ENCODE measurements at regions not wholly inside any gene's neighbourhood (a gene's known extent, or its start where the extent isn't known, plus 50 kb on each side); places are given as distances from the start of the nearest gene placed in this dataset.

GRCh38 chr18:4831127-4831526, 365.9 kb downstream of the AKAIN1 start:
- no peaks in the 10 kb centered on the region for H3K36me3 Mint-ChIP-seq (ENCODE audit: low read depth)
- no peak for TF ChIP-seq CTCF (IDR thresholded peaks at IDR 0.05)
- H3K27me3 Mint-ChIP-seq (ENCODE audit: low read depth), result no peaks in the 10 kb centered on the region
- DNase-seq (ENCODE audit: low spot score), result no peak
- no peak overlapping the region for H3K27ac Mint-ChIP-seq (ENCODE audit: unreplicated experiment)
- no peak overlapping the region for H3K4me3 Mint-ChIP-seq (ENCODE audit: unreplicated experiment)
- H3K4me1 Mint-ChIP-seq (ENCODE audit: low read depth), result peaks cover 15% of the 10 kb centered on the region
- no peaks in the 10 kb centered on the region for H3K9me3 Mint-ChIP-seq (ENCODE audit: low read depth)

GRCh38 chr18:4823091-4823490, 368.0 kb upstream of the DLGAP1 start:
- H3K27ac Mint-ChIP-seq (ENCODE audit: unreplicated experiment), result no peak overlapping the region
- no peaks in the 10 kb centered on the region for H3K9me3 Mint-ChIP-seq (ENCODE audit: low read depth)
- H3K36me3 Mint-ChIP-seq (ENCODE audit: low read depth), result no peaks in the 10 kb centered on the region
- H3K4me1 Mint-ChIP-seq (ENCODE audit: low read depth), result no peaks in the 10 kb centered on the region
- H3K4me3 Mint-ChIP-seq (ENCODE audit: unreplicated experiment), result no peak overlapping the region
- TF ChIP-seq CTCF (IDR thresholded peaks at IDR 0.05), result no peak
- no peaks in the 10 kb centered on the region for H3K27me3 Mint-ChIP-seq (ENCODE audit: low read depth)
- DNase-seq (ENCODE audit: low spot score), result no peak

GRCh38 chr18:4821801-4822200, 366.7 kb upstream of the DLGAP1 start:
- Mint-ChIP-seq H3K4me3 (ENCODE audit: unreplicated experiment) (no peak overlapping the region), H3K27me3 (ENCODE audit: low read depth) (no peaks in the 10 kb centered on the region), H3K9me3 (ENCODE audit: low read depth) (peaks cover under 1% of the 10 kb centered on the region), H3K27ac (ENCODE audit: unreplicated experiment) (no peak overlapping the region), H3K36me3 (ENCODE audit: low read depth) (no peaks in the 10 kb centered on the region), H3K4me1 (ENCODE audit: low read depth) (no peaks in the 10 kb centered on the region)
- no peak for DNase-seq (ENCODE audit: low spot score)
- TF ChIP-seq CTCF (IDR thresholded peaks at IDR 0.05), result no peak

GRCh38 chr18:4817665-4818064, 362.6 kb upstream of the DLGAP1 start:
- DNase-seq (ENCODE audit: low spot score), result no peak
- H3K27ac Mint-ChIP-seq (ENCODE audit: unreplicated experiment), result no peak overlapping the region
- H3K9me3 Mint-ChIP-seq (ENCODE audit: low read depth), result peaks cover 11% of the 10 kb centered on the region
- no peak overlapping the region for H3K4me3 Mint-ChIP-seq (ENCODE audit: unreplicated experiment)
- H3K27me3 Mint-ChIP-seq (ENCODE audit: low read depth), result no peaks in the 10 kb centered on the region
- no peaks in the 10 kb centered on the region for H3K36me3 Mint-ChIP-seq (ENCODE audit: low read depth)
- no peak for TF ChIP-seq CTCF (IDR thresholded peaks at IDR 0.05)
- H3K4me1 Mint-ChIP-seq (ENCODE audit: low read depth), result no peaks in the 10 kb centered on the region

GRCh38 chr18:4813708-4814107, 358.6 kb upstream of the DLGAP1 start:
- TF ChIP-seq CTCF (IDR thresholded peaks at IDR 0.05), result no peak
- peaks cover 14% of the 10 kb centered on the region for H3K9me3 Mint-ChIP-seq (ENCODE audit: low read depth)
- H3K27ac Mint-ChIP-seq (ENCODE audit: unreplicated experiment), result no peak overlapping the region
- no peaks in the 10 kb centered on the region for H3K27me3 Mint-ChIP-seq (ENCODE audit: low read depth)
- H3K4me1 Mint-ChIP-seq (ENCODE audit: low read depth), result peaks cover 10% of the 10 kb centered on the region
- H3K4me3 Mint-ChIP-seq (ENCODE audit: unreplicated experiment), result no peak overlapping the region
- no peaks in the 10 kb centered on the region for H3K36me3 Mint-ChIP-seq (ENCODE audit: low read depth)
- DNase-seq (ENCODE audit: low spot score), result no peak
